Activated CD4-positive, alpha-beta T cell treated with anti-CD3 and anti-CD28 coated beads, Interleukin-2, Interleukin-4, amounts not matched to agents 100 ng/mL and 50 ng/mL, durations not matched to agents 16 hours and 8 hours (primary cell): ENCODE measurements at regions not wholly inside any gene's neighbourhood (a gene's known extent, or its start where the extent isn't known, plus 50 kb on each side); places are given as distances from the start of the nearest gene placed in this dataset.
"Not testable (repeated sequence)": the region's sequence is repeated elsewhere in the genome, so short reads cannot be mapped to it uniquely, and the experiment has no call there.

Experiments
- DNase-seq: peaks from one replicate; pipeline ENCODE4 v3.0.0-alpha.2; 2020; ENCODE audit warnings: low spot score

- no peak for DNase-seq
These were observed 232.4 kb upstream of the RBMS1 start for GRCh38 chr2:160726046-160726445.

DNA sequence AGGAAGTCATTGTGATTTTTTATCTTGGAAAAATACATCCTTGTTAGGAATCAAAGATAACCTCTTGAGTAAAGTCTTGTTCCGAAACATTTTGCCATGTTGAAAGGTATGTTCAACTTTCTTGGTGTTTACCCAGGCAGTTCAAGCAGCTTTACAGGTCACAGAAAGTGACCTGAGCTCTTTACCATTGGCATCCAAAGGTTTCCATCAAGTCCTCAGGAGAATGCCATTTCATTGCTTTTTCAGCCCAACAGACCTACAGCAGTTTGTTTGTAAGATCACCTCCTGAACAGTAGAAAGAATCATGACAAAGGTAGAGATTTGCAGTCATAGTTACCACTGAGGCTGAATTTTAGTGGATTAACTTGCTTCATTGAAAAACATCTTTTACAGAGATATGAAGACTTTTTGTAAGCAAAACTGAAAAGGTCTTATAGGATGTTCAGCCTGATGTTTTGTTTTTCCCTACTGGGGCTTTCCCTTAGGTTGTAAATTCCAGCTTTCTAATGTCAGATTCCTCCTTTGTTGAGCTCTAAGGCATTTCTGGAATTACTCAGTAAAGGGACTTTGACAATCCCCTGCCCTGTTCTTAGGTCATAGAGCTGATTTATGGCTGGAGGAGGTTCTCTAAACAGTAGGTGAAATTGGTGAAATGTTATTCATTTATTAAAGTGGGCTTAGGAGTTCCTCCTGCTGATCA is 236.8 kb upstream of the RBMS1 start:
- no peak for DNase-seq

- DNase-seq: no peak
These were observed 237.8 kb upstream of the RBMS1 start for GRCh38 chr2:160731415-160731814.

- no peak for DNase-seq
These were observed 238.2 kb upstream of the RBMS1 start for GRCh38 chr2:160731856-160732255.

GRCh38 chr2:160735696-160736095 is 242.1 kb upstream of the RBMS1 start:
- no peak for DNase-seq

DNA sequence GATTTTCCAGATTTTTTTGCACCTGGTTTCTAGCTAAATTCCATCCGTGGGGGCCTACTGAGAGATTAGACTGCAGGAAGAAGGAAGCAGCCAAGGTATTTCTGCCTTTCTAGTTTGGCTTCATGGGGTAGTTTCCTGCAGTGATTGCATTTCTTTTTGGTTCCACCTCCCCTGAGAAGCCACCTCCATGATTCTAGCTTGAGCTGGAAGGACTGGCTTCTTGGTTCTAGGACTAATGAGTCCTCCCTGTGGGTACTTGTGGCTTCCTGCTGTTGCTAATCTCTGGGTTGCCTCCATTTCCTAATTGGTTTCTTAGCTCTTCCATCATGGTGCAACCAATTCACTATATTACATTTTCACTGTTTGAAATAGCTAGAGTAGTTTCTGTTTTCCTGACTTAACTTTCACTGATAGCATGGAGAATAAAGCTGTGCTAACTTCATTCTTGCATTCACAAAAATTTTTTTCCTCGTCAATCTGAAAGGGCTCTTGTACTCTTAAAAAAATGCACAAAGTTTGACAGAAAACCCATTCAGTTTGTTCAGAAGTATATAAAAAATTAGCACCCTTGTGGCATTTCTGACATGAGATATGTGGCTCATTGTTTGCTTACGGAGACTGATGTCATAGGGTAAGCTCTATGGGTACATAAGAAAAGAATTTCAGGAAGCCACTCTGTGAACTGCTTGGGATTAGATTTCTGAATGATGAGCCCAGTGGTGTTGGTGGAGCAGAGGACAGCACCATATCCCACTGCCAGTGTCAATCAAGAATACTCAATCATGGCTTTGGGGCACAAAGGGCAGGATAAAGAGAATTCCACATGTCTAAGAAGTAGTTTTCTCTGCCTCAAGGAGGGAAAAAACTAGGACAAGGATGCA is 242.8 kb upstream of the RBMS1 start:
- no peak for DNase-seq

- DNase-seq: no peak
These were observed 243.6 kb upstream of the RBMS1 start for GRCh38 chr2:160737247-160737646.

- no peak for DNase-seq
These were observed 247.7 kb upstream of the RBMS1 start for GRCh38 chr2:160741271-160741670.

GRCh38 chr2:160741815-160742214 is 248.2 kb upstream of the RBMS1 start:
- DNase-seq: no peak

- no peak for DNase-seq
These were observed 249.1 kb upstream of the RBMS1 start for GRCh38 chr2:160742667-160743066.

DNA sequence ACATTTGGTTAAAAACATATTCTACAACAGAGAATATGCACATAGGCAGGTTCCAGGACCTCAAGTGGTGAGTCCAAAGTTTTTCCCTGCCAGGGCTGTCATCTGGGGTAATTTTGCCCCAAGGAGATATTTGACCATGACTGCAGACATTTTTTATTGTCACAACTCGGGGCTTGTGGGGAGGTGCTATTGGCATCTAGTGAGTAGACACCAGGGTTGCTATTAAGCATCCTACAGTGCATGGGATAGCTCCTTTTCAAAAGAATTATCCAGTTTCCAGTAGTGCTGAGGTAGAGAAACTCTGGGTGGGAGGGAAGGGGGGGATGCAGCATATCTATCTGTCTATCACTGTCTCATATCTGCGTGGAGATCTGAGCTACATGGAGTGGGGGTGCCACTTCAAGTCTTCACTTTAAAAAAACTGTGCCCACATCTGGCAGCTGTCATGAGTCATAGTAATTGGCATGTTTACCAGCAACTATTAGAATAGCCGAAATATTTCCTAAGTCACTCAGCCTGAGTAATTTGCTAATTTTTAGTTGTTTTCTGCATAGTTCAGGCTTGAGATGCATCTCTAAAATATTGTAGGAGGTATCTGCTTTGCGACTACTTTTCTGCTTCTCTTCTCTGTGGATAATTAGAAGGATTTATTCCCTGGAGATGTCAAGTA is 254.0 kb upstream of the RBMS1 start:
- DNase-seq: no peak

DNA sequence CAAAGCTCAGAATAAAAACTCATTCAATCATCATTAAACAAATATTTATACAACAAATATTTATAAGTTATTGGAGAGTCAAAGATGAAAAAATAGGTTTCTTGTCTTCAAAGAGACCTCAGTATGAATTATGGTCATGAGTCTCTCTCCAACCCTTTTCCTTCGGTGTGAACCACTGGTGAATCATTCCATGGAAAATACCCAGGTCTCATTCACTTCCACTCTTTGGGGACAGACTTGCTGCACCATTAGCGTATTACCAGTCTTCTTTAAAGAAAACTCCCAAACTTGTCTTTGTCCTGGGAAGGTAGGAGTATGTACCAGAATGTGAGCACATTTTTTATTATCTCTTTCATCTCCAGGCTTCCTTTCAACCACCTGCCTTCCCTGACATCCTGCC is 257.4 kb upstream of the RBMS1 start:
- DNase-seq: no peak

- DNase-seq: no peak
These were observed 259.1 kb upstream of the RBMS1 start for GRCh38 chr2:160752475-160753330.

- no peak for DNase-seq
These were observed 259.7 kb upstream of the RBMS1 start for GRCh38 chr2:160753331-160753654.

DNA sequence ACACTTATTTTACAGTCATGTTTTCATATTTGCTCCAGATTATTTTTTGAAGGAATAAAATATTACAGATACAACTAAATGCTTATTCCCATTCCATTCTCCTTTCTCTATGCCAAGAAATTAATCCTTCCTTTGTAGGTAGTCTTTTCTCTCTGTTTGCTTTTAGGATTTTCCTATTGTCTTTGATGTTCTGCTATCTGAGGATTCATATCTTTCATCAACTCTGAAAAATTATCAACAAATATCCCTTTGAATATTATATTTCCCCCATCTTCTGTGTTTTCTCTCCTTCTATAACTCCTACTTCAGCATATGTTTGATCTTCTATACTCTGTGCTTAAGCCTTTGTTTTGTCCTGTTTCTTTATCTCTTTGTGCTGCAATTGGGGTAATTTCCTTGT is 260.4 kb upstream of the RBMS1 start:
- no peak for DNase-seq

DNA sequence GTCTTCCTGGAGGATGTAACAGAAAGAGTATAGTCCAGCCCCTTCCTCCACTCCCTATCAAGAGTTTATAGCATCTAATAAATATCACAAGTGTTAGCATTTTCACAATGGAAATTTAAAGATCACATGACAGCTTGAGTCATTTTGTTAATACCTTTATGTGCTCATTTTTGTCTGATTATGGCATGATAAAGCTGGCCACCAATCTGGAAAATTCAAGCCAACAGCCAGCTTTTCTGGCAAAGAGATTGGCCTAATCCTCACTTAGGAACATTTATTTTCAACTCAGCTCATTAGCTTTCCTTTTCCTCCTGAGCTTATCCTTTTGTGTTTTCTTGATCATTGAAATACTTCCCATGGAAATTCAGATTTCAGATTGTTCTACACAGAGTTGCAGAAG is 262.9 kb upstream of the RBMS1 start:
- DNase-seq: no peak

GRCh38 chr2:160762493-160763128 is 269.0 kb upstream of the RBMS1 start:
- not testable (repeated sequence) for DNase-seq

GRCh38 chr2:160783474-160783873 is 289.9 kb upstream of the RBMS1 start:
- no peak for DNase-seq

GRCh38 chr2:160784034-160784433 is 290.4 kb upstream of the RBMS1 start:
- no peak for DNase-seq

DNA sequence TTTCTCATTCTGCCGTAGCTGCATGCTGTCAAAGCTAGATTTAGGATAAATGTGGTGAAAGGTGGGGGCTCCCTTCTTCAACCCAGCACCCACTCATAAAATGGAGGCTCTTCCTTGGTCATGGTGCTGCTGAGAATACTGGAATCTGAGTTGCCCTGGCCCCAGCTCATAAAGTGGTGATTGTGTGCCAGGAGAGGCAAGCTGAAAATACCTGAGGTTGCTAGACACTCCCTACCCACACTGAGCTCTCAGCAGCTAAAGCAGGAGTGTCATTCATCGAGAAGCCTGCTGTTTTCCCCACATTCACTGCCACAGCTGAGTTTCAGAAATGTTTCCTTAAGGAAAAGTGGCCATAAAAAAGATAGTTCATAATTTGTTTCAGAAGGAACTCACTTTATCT is 297.1 kb upstream of the RBMS1 start:
- no peak for DNase-seq

- DNase-seq: no peak
These were observed 298.3 kb upstream of the RBMS1 start for GRCh38 chr2:160791884-160792283.

DNA sequence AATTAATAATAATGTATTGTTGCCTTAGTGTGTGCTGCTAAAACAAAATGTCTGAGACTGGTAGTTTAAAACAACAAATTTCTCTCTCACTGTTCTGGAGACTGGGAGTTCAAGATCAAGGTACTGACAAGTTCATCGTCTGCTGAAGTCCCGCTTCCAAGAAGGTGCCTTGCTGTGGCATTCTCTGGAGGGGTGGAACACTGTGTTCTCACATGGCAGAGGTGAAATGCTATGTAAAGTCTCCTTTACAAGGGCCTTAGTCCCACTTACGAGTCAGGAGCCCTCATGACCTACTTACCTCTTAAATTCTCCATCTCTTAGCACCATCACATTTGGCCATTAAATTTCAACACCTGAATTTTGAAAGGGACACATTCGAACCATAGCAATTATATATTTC is 299.2 kb upstream of the RBMS1 start:
- DNase-seq: no peak
